Gastroesophageal sphincter (tissue), 4 donors: ENCODE measurements at regions not wholly inside any gene's neighbourhood (a gene's known extent, or its start where the extent isn't known, plus 50 kb on each side); places are given as distances from the start of the nearest gene placed in this dataset.

ENCODE experiments used
- ATAC-seq: fragments of 150-250 bp; one replicate; pipeline ENCODE4 v1.9.1; 2016; ENCODE audit warnings: mild to moderate bottlenecking, moderate library complexity
- H3K27ac ChIP-seq, 4 donors: fragments of 200-600 bp; sonication (generic) in 3 of 4; 1 replicate in 3 of 4; 2 replicates in 1 of 4; pipeline ENCODE4 v1.5.1; 2016 to 2019
- H3K27me3 ChIP-seq: fragments of 200-600 bp; sonication (generic); one replicate; pipeline ENCODE4 v1.5.1; 2019
- H3K36me3 ChIP-seq, 2 donors: fragments of 200-600 bp; sonication (generic); one replicate each; pipeline ENCODE4 v1.5.1; 2019; ENCODE audit warnings: control low read depth in 1 of 2
- H3K4me1 ChIP-seq, 3 donors: fragments of 200-600 bp; sonication (generic); 1 replicate in 2 of 3; 2 replicates in 1 of 3; pipeline ENCODE4 v1.5.1; 2016 to 2019; ENCODE audit warnings: control low read depth in 2 of 3
- H3K4me3 ChIP-seq, 2 donors: fragments of 200-600 bp; sonication (generic); one replicate each; pipeline ENCODE4 v1.5.1; 2019; ENCODE audit warnings: mild to moderate bottlenecking in 1 of 2, moderate library complexity in 1 of 2
- H3K9me3 ChIP-seq, 3 donors: fragments of 200-600 bp; sonication (generic); one replicate each; pipeline ENCODE4 v1.5.1; 2017 to 2019; ENCODE audit warnings: control low read depth in 2 of 3
- EP300 ChIP-seq: sonication (generic); formaldehyde crosslinking; IDR thresholded peaks from one replicate; pipeline ENCODE4 v1.6.1; 2017; ENCODE audit warnings: antibody characterized with exemption, mild to moderate bottlenecking
- POLR2A ChIP-seq, 2 donors: fragments of 450-650 bp; IDR thresholded peaks; one replicate each; pipeline ENCODE4 v1.6.1; 2017; ENCODE audit warnings: antibody characterized with exemption in 2 of 2, mild to moderate bottlenecking in 2 of 2, moderate library complexity in 1 of 2
- POLR2AphosphoS5 ChIP-seq: sonication (generic); formaldehyde crosslinking; IDR thresholded peaks from one replicate; pipeline ENCODE4 v1.6.1; 2017; ENCODE audit warnings: antibody characterized with exemption
- WGBS, 2 donors: methylation state at CpG; one replicate each; pipeline ENCODE4 v1.1.5; 2018; ENCODE audit warnings: low coverage in 1 of 2; 5-methylcytosine and 5-hydroxymethylcytosine counted together
- TF ChIP-seq, protein P1 (sequence below), 4 experiments: fragments of 200-600 bp in 2 of 4; fragments of 450-650 bp in 2 of 4; sonication (generic) in 1 of 4; IDR thresholded peaks; one replicate each; pipeline ENCODE4 v1.5.1; 2017 to 2019; ENCODE audit warnings: antibody characterized with exemption in 4 of 4, mild to moderate bottlenecking in 2 of 4, moderate library complexity in 2 of 4

DNA sequence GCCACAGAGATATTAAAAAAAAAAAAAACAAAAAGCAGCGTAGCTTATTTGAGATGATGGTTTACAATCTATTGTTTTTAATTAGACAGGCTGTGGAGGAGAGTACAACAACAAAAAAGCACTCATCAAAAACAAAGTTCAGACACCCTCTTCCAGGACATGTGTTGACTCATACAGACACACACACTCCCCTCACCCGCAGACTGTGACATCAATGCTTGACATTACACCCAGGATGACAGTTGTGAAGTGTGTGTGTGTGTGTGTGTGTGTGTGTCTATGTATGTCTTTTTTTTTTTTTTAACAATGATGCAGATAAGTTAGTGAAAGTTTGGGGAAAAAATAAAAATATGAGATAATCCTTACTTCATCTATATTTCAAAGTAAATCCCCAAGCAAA lies 303.6 kb downstream of the GPAM start:
- H3K36me3 ChIP-seq, result no peaks in the 10 kb centered on the region
- H3K9me3 ChIP-seq, result peaks cover 0 to 8% (median 0%) of the 10 kb centered on the region in 3 donors
- H3K4me1 ChIP-seq, result no peaks in the 10 kb centered on the region
- TF ChIP-seq EP300, result no peak
- TF ChIP-seq, protein P1, sequence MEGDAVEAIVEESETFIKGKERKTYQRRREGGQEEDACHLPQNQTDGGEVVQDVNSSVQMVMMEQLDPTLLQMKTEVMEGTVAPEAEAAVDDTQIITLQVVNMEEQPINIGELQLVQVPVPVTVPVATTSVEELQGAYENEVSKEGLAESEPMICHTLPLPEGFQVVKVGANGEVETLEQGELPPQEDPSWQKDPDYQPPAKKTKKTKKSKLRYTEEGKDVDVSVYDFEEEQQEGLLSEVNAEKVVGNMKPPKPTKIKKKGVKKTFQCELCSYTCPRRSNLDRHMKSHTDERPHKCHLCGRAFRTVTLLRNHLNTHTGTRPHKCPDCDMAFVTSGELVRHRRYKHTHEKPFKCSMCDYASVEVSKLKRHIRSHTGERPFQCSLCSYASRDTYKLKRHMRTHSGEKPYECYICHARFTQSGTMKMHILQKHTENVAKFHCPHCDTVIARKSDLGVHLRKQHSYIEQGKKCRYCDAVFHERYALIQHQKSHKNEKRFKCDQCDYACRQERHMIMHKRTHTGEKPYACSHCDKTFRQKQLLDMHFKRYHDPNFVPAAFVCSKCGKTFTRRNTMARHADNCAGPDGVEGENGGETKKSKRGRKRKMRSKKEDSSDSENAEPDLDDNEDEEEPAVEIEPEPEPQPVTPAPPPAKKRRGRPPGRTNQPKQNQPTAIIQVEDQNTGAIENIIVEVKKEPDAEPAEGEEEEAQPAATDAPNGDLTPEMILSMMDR (IDR thresholded peaks at IDR 0.05), result no peak
- no peak for TF ChIP-seq POLR2A (IDR thresholded peaks at IDR 0.05)
- no peak for TF ChIP-seq POLR2AphosphoS5
- WGBS, 2 donors, result 61 to 62% methylated on average over 2 of the region's 2 CpGs
- H3K4me3 ChIP-seq, result no peak overlapping the region
- H3K27me3 ChIP-seq, result no peaks in the 10 kb centered on the region
- ATAC-seq, result no peak
- H3K27ac ChIP-seq, result no peak overlapping the region

DNA sequence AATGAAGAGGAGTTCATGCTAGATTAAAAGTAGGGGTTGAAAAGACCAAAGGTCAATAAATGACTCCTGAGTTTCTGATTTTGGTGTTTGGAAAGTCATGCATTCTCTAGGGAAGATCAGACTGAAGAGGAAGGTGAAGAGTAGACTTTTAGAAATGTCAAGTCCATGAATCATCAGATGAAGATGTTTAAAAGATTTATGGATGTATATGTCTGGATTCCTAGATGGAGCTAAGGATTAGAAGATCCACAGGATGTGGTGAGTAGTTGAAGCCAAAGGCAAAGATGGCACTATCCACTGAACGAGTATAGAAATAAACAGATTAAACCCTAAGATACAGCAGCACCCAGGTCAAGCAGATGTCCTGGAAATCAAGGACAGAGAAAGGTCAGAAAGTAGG lies 298.5 kb downstream of the GPAM start:
- H3K4me3 ChIP-seq, result no peak overlapping the region
- no peaks in the 10 kb centered on the region for H3K4me1 ChIP-seq
- no peak overlapping the region for H3K27ac ChIP-seq
- H3K36me3 ChIP-seq, result no peaks in the 10 kb centered on the region
- TF ChIP-seq, protein P1 (IDR thresholded peaks at IDR 0.05), result no peak
- TF ChIP-seq EP300, result no peak
- WGBS, 2 donors, result 75 to 79% methylated on average over 1 of the region's 1 CpG
- ATAC-seq, result no peak
- H3K9me3 ChIP-seq, result no peaks in the 10 kb centered on the region
- H3K27me3 ChIP-seq, result no peaks in the 10 kb centered on the region

DNA sequence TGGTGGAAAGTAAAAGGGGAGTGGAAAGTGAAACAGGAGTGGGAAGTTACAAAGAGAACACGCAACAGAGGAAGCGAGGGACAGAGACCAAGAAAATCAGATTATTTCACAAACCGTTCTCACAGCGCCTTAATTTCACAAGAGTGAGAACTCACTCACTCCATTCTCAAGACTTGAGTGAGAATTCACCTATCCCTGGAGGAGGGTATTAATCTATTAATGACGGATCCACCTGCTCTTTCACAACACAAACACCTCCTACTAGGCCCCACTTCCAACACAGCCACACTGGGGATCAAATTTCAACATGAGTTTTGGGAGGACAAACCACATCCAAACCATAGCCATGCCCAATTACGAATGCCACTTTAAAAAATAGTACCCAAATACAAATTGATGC lies 297.6 kb downstream of the GPAM start:
- TF ChIP-seq POLR2A (IDR thresholded peaks at IDR 0.05), result no peak
- no peak for TF ChIP-seq EP300
- no peak for TF ChIP-seq POLR2AphosphoS5
- Histone ChIP-seq H3K9me3 (no peaks in the 10 kb centered on the region), H3K27ac (no peak overlapping the region), H3K27me3 (no peaks in the 10 kb centered on the region), H3K4me1 (no peaks in the 10 kb centered on the region), H3K4me3 (no peak overlapping the region), H3K36me3 (no peaks in the 10 kb centered on the region)
- WGBS, 2 donors, result 78 to 91% methylated on average over 6 of the region's 6 CpGs
- ATAC-seq, result no peak

DNA sequence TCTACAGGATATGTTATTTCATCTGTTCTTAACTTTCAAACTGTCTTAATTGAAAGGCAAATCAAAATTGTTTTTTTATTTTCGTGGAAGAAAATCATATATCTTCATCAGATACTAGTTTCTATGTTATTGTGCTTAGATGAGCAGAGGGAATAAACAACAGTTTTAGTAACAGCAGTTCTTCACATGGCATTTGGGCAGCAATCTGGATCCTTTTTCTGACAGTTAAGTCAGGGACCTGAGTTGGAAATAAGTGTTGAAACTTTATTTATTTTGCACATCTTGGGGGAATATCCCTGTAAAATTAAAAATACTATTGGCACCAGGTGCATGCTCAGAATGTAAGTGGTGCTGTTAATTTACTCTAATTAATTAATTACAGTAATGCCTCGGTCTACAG lies 296.3 kb downstream of the GPAM start:
- no peak overlapping the region for H3K27ac ChIP-seq
- H3K4me1 ChIP-seq, result no peaks in the 10 kb centered on the region
- no peaks in the 10 kb centered on the region for H3K9me3 ChIP-seq
- WGBS, 2 donors, result 54 to 70% methylated on average over 2 of the region's 2 CpGs
- H3K27me3 ChIP-seq, result no peaks in the 10 kb centered on the region
- no peak overlapping the region for H3K4me3 ChIP-seq
- H3K36me3 ChIP-seq, result no peaks in the 10 kb centered on the region
- TF ChIP-seq, protein P1 (IDR thresholded peaks at IDR 0.05), result no peak
- TF ChIP-seq EP300 (no peak), POLR2A (IDR thresholded peaks at IDR 0.05) (no peak), POLR2AphosphoS5 (no peak)
- no peak for ATAC-seq

DNA sequence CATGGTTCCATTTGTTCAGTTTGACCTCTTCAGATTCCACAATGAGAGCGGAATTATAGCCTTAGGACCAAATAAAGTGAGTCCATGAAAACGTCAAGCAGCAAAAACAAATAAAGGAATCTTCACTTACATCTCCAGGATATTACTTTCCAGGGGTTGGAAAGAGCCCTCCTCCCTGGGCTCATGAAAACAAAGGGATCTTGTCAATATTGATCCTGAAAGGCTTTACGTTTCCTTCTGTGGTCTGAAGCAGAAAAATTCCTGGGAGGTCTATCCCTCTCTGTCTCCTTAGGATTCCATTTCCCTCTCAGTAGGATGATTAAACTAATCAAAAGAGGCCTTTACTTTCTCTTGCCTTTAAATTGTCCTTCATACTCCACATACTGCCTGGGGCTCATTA lies 293.5 kb downstream of the GPAM start:
- Histone ChIP-seq H3K4me1 (no peaks in the 10 kb centered on the region), H3K4me3 (no peak overlapping the region), H3K27me3 (no peaks in the 10 kb centered on the region), H3K9me3 (no peaks in the 10 kb centered on the region), H3K27ac (no peak overlapping the region), H3K36me3 (no peaks in the 10 kb centered on the region)
- no peak for TF ChIP-seq EP300
- TF ChIP-seq POLR2A (IDR thresholded peaks at IDR 0.05), result no peak
- TF ChIP-seq POLR2AphosphoS5, result no peak
- TF ChIP-seq, protein P1 (IDR thresholded peaks at IDR 0.05), result no peak
- ATAC-seq, result no peak
- 41 to 63% methylated on average over 2 to 3 of the region's 3 CpGs for WGBS, 2 donors

DNA sequence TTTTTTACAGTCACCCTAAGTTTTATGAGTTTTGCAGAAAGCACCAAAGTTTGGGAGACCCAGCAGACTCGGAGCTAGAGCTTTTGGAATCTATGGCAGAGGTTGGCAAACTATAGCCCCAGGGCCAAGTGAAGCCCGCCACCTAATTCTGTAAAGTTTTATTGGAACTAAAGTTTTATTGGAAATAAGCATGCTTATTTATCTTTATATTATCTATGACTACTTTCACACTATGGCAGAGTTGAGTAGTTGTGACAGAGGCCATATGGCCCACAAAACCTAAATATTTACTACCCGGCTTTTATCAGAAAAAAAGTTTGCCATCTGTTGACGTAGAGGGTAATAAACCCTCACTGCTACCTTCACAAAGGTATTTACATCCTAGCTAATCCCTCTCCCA lies 267.6 kb downstream of the GPAM start:
- no peaks in the 10 kb centered on the region for H3K36me3 ChIP-seq
- ATAC-seq, result no peak
- 46 to 54% methylated on average over 4 of the region's 4 CpGs for WGBS, 2 donors
- H3K4me3 ChIP-seq, result no peak overlapping the region
- no peaks in the 10 kb centered on the region for H3K9me3 ChIP-seq
- no peaks in the 10 kb centered on the region for H3K4me1 ChIP-seq
- no peak overlapping the region for H3K27ac ChIP-seq
- TF ChIP-seq POLR2AphosphoS5 (no peak), EP300 (no peak), POLR2A (IDR thresholded peaks at IDR 0.05) (no peak)
- TF ChIP-seq, protein P1 (IDR thresholded peaks at IDR 0.05), result no peak
- H3K27me3 ChIP-seq, result no peaks in the 10 kb centered on the region
